SK-MEL-5 (cell line): ENCODE measurements at regions not wholly inside any gene's neighbourhood (a gene's known extent, or its start where the extent isn't known, plus 50 kb on each side); places are given as distances from the start of the nearest gene placed in this dataset.
"Not testable (repeated sequence)": the region's sequence is repeated elsewhere in the genome, so short reads cannot be mapped to it uniquely, and the experiment has no call there.

Experiments used
- DNase-seq: peaks from one replicate; pipeline ENCODE4 v3.0.0-alpha.2; 2016; ENCODE audit warnings: low read depth, low spot score
- in situ Hi-C: cut with HindIII; loops from 2 replicates; pipeline ENCODE4 v1.10.0; 2016; ENCODE audit warnings: low sequenced_read_pairs, high pct_unique_total_duplicates, low pct_unique_long_range_greater_than_20kb

GRCh38 chr6:140653506-140653905 lies 1279.1 kb upstream of the CITED2 start:
- no peak for DNase-seq
- in situ Hi-C loops = no loop called here

GRCh38 chr6:140649502-140649901 lies 1275.1 kb upstream of the CITED2 start:
- in situ Hi-C loops, DNase-seq: not testable (repeated sequence)

GRCh38 chr6:140647322-140647721 lies 1272.9 kb upstream of the CITED2 start:
- DNase-seq, in situ Hi-C loops: not testable (repeated sequence)

- no peak for DNase-seq
- in situ Hi-C loops = no loop called here
Observed at GRCh38 chr6:140644017-140644416, 1269.6 kb upstream of the CITED2 start.

- in situ Hi-C loops = no loop called here
- DNase-seq = no peak
Observed at GRCh38 chr6:140641412-140641811, 1267.0 kb upstream of the CITED2 start.

- no peak for DNase-seq
- in situ Hi-C loops = no loop called here
Observed at GRCh38 chr6:140636908-140637402, 1262.5 kb upstream of the CITED2 start.

- in situ Hi-C loops = no loop called here
- DNase-seq = no peak
Observed at GRCh38 chr6:140636271-140636907, 1261.9 kb upstream of the CITED2 start.

- in situ Hi-C loops = no loop called here
- no peak for DNase-seq
Observed at GRCh38 chr6:140627002-140627401, 1252.6 kb upstream of the CITED2 start.

- in situ Hi-C loops = no loop called here
- no peak for DNase-seq
Observed at GRCh38 chr6:140623498-140623897, 1249.0 kb upstream of the CITED2 start.

GRCh38 chr6:140620496-140620895 lies 1246.0 kb upstream of the CITED2 start:
- DNase-seq = no peak
- in situ Hi-C loops = no loop called here

GRCh38 chr6:140609956-140610355 lies 1235.5 kb upstream of the CITED2 start:
- in situ Hi-C loops = no loop called here
- DNase-seq = peak; percentile 26

- in situ Hi-C loops = no loop called here
- no peak for DNase-seq
Observed at GRCh38 chr6:140609321-140609720, 1234.9 kb upstream of the CITED2 start.

GRCh38 chr6:140604786-140605185 lies 1230.3 kb upstream of the CITED2 start:
- no peak for DNase-seq
- in situ Hi-C loops = no loop called here

GRCh38 chr6:140602431-140603248 lies 1228.2 kb upstream of the CITED2 start:
- DNase-seq = no peak
- in situ Hi-C loops = no loop called here

GRCh38 chr6:140601021-140601808 lies 1226.8 kb upstream of the CITED2 start:
- no peak for DNase-seq
- in situ Hi-C loops = no loop called here

GRCh38 chr6:140599916-140600315 lies 1225.5 kb upstream of the CITED2 start:
- in situ Hi-C loops = no loop called here
- no peak for DNase-seq

- no peak for DNase-seq
- in situ Hi-C loops = no loop called here
Observed at GRCh38 chr6:140597181-140597580, 1222.7 kb upstream of the CITED2 start.

GRCh38 chr6:140594806-140595128 lies 1220.3 kb upstream of the CITED2 start:
- DNase-seq = no peak
- in situ Hi-C loops = no loop called here
